D721Med (cell line): ENCODE measurements at regions not wholly inside any gene's neighbourhood (a gene's known extent, or its start where the extent isn't known, plus 50 kb on each side); places are given as distances from the start of the nearest gene placed in this dataset.

Experiments used
- DNase-seq: peaks from one replicate; pipeline ENCODE4 v3.0.0; 2011; ENCODE audit warnings: low spot score; ENCODE audit not compliant: insufficient read length
- FAIRE-seq: peaks from 2 replicates; lab custom pipeline; 2011; peaks lifted over from hg19 to GRCh38; lab: Jason Lieb, UNC
- TF ChIP-seq, protein P1 (sequence below): IDR thresholded peaks from 2 replicates; pipeline ENCODE4 v1.5.1; 2012; ENCODE audit warnings: mild to moderate bottlenecking, control low read depth; ENCODE audit not compliant: insufficient read depth; ENCODE audit errors: missing control alignments

DNA sequence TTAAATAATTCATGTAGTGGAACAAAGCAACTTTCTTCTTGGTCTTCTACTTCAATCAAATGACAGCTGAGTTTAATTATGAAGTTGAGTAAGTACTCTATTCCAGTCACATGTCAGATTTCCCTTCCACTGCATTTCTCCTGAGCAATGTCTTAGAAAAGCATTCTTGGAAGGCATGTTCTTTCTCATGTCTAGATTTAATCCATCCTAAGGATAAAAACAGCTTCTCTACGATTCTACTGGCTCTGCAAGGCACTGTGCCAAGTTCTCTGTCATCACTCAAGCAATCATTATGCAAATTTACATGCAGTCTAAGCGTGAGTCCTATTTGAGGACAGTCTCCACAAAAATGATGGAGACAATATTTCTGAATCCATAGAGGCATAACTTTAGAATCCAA is 142.4 kb downstream of the YIPF5 start:
- TF ChIP-seq, protein P1, sequence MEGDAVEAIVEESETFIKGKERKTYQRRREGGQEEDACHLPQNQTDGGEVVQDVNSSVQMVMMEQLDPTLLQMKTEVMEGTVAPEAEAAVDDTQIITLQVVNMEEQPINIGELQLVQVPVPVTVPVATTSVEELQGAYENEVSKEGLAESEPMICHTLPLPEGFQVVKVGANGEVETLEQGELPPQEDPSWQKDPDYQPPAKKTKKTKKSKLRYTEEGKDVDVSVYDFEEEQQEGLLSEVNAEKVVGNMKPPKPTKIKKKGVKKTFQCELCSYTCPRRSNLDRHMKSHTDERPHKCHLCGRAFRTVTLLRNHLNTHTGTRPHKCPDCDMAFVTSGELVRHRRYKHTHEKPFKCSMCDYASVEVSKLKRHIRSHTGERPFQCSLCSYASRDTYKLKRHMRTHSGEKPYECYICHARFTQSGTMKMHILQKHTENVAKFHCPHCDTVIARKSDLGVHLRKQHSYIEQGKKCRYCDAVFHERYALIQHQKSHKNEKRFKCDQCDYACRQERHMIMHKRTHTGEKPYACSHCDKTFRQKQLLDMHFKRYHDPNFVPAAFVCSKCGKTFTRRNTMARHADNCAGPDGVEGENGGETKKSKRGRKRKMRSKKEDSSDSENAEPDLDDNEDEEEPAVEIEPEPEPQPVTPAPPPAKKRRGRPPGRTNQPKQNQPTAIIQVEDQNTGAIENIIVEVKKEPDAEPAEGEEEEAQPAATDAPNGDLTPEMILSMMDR, result no peak
- FAIRE-seq (no peak), DNase-seq (no peak)

DNA sequence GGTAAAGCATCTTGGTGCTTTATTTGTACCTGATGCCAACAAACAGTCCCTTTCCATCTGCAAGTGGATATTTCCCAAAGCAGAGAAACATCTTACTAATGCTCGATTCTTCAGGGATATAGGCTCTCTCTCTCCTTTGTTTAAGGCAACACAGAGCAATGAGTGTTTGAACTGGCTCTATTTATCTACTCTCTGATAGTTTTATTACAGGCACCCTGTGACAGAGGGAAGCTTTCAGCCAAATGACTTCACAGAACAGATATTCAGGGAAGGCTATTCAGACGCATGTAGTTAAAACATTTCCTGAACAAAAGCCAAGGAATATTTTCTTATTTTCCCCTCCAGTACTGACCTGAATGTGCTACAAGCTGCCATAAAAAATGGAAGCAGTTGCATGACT is 141.8 kb downstream of the YIPF5 start:
- TF ChIP-seq, protein P1, result no peak
- no peak for FAIRE-seq
- DNase-seq, result no peak

DNA sequence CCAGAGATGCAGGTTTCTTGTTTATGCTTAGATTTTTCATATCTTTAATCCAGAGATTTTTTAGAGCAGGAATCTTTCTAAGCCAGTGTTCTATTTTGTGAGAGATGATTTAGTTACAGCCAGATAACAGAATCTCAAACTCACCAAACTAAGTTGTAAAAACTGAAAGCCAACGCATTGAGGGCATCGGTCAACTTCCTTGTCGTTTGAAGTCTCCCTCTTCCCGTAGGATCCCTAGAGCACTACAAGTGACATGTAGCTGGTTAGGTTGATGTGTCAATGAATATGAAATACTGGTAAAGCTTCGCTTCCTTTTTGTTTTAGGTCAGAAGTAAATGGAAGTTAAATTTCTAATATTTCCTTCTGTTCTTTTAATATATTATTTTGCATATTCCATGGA is 139.6 kb downstream of the YIPF5 start:
- TF ChIP-seq, protein P1, result no peak
- FAIRE-seq (no peak), DNase-seq (no peak)

DNA sequence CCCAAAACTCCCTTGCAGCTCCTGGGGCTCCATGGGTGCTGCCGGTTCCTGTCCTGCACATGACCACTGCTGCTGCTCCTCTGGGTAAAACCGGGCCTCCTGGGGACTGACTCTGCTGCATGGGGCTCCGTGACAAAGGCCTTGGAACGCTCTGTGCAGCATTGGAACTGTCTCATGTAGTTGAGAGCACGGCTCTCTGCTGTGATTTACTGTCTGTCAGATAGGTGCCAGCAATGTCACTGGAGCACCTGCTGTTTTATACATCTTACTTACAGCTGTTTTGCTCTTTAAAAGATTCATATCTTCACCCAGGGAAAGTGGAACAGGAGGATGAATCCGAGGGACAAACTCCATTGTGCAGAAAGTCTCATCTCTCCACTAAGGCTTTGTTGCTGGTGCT is 138.1 kb downstream of the YIPF5 start:
- DNase-seq (no peak), FAIRE-seq (no peak)
- TF ChIP-seq, protein P1, result no peak

DNA sequence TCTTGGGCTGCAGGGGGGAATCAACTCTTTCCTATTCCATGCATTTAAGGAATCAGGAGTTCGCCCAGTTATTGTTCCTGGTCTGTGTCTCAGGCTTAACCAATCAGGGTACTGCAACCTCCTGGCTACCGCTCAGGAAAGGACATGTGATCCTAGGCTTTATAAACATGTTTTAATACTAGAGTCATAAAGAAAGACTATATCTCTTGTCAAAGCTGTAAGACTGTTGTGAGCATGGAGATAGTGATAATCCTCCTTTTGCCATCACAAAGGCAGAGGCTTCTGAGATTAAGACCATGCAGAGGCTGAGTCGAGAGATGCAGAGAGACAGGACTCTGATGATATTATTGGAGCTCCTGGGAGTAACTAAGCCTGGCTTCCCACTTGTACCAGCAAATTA is 137.0 kb downstream of the YIPF5 start:
- DNase-seq, result no peak
- FAIRE-seq, result peak; percentile 41
- TF ChIP-seq, protein P1, result no peak

DNA sequence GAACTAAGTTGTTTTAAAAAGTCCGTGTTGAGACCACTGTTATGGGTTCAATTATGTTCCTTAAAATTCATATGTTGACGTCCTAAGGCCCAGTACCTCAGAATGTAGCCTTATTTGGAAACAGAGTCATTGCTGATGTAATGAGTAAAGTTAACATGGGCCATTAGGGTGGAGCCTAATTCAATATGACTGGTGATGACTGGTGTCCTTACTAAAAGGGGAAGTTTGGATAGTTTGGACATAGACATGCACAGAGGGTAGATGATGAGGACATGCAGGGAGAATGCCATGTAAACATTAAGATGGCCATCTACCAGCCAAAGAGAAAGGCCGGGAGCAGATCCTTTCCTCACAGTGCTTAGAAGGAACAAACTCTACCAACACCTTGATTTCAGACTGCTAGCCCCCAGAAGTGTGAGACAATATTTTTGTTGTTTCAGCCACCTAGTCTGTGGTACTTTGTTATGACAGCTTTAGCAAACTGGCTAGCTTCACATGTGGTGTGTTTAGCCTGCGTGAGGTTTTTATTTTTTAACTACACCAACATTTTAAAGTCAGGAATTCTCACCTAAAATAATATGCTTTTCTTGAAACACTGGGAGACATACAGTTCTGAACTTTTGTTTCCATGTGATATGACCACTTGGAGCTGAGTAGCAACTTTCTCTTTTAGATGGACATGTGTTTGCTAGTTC is 135.3 kb downstream of the YIPF5 start:
- DNase-seq, result no peak
- TF ChIP-seq, protein P1, result no peak
- no peak for FAIRE-seq

DNA sequence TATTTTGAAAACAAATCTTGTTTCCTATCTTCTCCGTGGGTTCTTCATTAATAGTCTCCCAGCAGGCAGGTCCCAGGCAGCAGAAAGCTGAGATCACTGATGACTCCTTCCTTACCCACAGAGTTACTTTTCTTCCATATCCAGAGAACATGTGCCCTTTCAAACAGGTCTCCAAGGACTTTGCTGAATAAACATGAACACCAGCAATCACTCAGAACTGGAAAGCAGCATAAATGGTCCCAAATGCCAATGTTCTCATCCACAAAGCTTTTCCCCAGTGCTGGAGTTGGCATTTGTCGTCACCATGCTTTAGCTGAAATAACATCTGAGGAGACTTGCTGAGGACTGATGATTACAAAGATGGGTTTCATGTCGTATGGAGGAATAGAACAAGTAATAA is 134.0 kb downstream of the YIPF5 start:
- TF ChIP-seq, protein P1, result no peak
- no peak for FAIRE-seq
- DNase-seq, result no peak
